ENCODE measurements at regions not wholly inside any gene's neighbourhood (a gene's known extent, or its start where the extent isn't known, plus 50 kb on each side); places are given as distances from the start of the nearest gene placed in this dataset.

- no peak for TF ChIP-seq CTCF (IDR thresholded peaks at IDR 0.05)
- TF ChIP-seq POLR2A (IDR thresholded peaks at IDR 0.05): no peak
Measured at GRCh38 chrX:3938587-3938986, 225.1 kb upstream of the PRKX start.
